Epithelial cell of esophagus (primary cell): ENCODE measurements at regions not wholly inside any gene's neighbourhood (a gene's known extent, or its start where the extent isn't known, plus 50 kb on each side); places are given as distances from the start of the nearest gene placed in this dataset.

ENCODE experiments used
- DNase-seq: peaks from one replicate; pipeline ENCODE4 v3.0.0; 2010; ENCODE audit warnings: low read depth
- H3K4me3 ChIP-seq: 2 replicates; pipeline ENCODE4 v1.5.1; 2011; ENCODE audit warnings: mild to moderate bottlenecking, low read length, control low read depth
- CTCF ChIP-seq: IDR thresholded peaks from 2 replicates; pipeline ENCODE4 v1.5.1; 2011; ENCODE audit warnings: low read depth, mild to moderate bottlenecking, low read length, control low read depth, inconsistent platforms; ENCODE audit not compliant: insufficient read depth; ENCODE audit errors: missing control alignments

GRCh38 chr10:10830293-10830986 is 187.2 kb upstream of the CELF2 start:
- no peak overlapping the region for H3K4me3 ChIP-seq
- peak; percentile 87 for DNase-seq
- no peak for TF ChIP-seq CTCF

- no peak overlapping the region for H3K4me3 ChIP-seq
- DNase-seq, result peak; percentile 79
- TF ChIP-seq CTCF, result no peak
Observed at GRCh38 chr10:10831085-10831484, 186.6 kb upstream of the CELF2 start.

- TF ChIP-seq CTCF, result no peak
- DNase-seq, result no peak
- H3K4me3 ChIP-seq, result no peak overlapping the region
Observed at GRCh38 chr10:10833955-10834354, 183.7 kb upstream of the CELF2 start.

GRCh38 chr10:10844251-10844650 is 173.4 kb upstream of the CELF2 start:
- no peak overlapping the region for H3K4me3 ChIP-seq
- DNase-seq, result no peak
- no peak for TF ChIP-seq CTCF

GRCh38 chr10:10845185-10845584 is 172.5 kb upstream of the CELF2 start:
- TF ChIP-seq CTCF, result no peak
- no peak for DNase-seq
- no peak overlapping the region for H3K4me3 ChIP-seq

- H3K4me3 ChIP-seq, result no peak overlapping the region
- no peak for DNase-seq
- no peak for TF ChIP-seq CTCF
Observed at GRCh38 chr10:10845826-10846503, 171.7 kb upstream of the CELF2 start.

- no peak for TF ChIP-seq CTCF
- no peak overlapping the region for H3K4me3 ChIP-seq
- DNase-seq, result no peak
Observed at GRCh38 chr10:10846504-10846900, 171.2 kb upstream of the CELF2 start.
